Kidney capillary endothelial cell (primary cell): ENCODE measurements at regions not wholly inside any gene's neighbourhood (a gene's known extent, or its start where the extent isn't known, plus 50 kb on each side); places are given as distances from the start of the nearest gene placed in this dataset.
A peak's percentile ranks its signal among the peaks of the same experiment; 100 is the strongest.

ENCODE experiments used
- DNase-seq: peaks from one replicate; pipeline ENCODE4 v3.0.0-alpha.2; 2018; ENCODE audit warnings: low spot score

- no peak for DNase-seq
These were observed 376.7 kb downstream of the DNAH5 start for GRCh38 chr5:13567819-13568218.

- DNase-seq, result no peak
These were observed 377.6 kb downstream of the DNAH5 start for GRCh38 chr5:13566871-13567339.

DNA sequence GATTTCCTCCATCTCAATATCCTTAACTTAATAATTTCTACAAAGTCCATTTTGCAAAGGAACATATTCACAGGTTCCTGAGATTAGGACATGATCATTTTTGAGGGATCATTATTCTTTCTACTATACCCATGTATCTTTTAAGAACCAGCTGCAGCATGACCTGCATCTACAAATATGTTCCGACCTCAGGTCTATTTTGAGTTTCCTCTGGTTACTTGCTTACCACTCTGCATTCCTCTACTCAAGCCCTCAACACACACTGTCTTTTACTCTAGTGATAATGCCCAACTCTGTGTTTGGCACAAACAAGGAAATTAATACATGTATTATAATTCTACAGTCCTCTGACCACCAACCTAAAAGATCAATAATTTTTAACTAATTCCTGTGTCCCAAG lies 386.1 kb downstream of the DNAH5 start:
- DNase-seq, result no peak

DNA sequence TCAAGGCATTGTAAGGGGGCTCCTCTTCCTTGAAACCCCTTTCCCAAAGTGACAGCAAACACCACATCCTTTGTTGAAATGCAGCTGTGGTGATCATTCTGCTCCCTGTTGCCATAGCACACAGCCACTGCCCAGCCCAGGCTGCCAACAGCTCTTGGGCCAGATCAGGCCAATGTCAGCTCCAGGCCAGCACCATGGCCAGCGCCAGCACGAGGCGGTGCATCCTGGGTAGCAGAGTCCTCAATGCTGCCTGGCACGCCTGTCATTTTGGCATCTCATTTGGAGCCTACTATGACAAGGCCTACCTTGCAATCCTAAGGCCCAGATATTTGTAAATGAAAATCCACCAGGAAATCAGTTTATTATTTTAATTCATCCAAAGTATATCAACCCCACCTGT lies 390.6 kb downstream of the DNAH5 start:
- no peak for DNase-seq

GRCh38 chr5:13552361-13552760 lies 392.1 kb downstream of the DNAH5 start:
- DNase-seq, result no peak

DNA sequence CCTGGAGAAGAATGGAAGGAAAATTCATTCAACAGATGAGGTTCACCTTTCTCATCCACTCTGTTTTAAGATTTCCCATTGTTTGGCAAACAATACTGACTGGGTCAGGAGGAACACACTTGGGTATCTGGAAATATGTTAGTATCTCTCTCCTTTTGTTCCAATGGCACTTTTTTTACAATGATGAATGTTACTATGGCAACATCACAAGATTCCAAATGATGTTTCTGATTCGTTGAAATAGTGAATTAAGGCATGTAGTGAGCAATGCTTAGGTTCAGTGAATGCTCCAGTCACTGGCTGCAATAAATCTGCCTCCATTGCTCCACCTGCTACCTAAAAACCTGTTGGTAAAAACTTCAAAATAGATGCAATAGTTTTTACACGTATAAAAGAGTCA lies 392.8 kb downstream of the DNAH5 start:
- DNase-seq, result no peak

GRCh38 chr5:13540168-13540750 lies 404.2 kb downstream of the DNAH5 start:
- DNase-seq, result no peak

DNA sequence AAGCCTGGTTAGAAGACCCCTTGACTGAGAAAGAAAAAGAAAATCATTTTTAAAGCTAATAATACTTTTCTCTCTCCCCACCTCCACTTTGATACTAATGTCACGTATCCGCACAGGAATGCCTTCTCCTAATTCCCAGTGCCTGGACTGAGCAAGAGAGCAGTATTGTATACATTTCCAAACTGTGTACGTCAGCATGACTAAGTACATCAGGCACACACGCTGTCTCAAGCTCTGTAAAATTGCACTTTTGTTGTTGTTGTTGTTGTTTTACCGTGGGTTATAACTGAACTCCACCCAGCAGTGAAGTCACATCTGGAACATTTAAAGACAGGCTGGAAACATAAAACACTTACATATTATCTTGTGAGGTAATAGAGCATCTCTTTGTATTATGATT lies 407.6 kb downstream of the DNAH5 start:
- DNase-seq, result no peak

DNA sequence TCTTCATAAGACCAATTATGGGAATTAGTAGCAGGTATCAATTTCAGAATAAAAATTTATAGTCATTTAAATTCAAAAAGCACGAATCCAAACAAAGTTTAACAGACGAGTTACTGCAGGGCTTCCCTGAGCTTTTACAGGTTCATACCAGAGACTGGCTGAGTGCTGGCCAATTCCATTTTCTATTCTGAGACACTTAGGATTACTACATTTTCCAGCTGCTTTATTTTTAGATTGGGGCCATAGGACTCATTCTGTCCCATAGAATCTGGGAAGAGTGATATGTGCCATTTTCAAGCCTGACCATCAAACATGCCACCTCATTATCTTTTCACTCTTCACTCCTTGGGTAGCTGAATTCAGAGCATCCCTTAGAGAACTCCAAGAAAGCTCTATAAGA lies 410.7 kb downstream of the DNAH5 start:
- no peak for DNase-seq

DNA sequence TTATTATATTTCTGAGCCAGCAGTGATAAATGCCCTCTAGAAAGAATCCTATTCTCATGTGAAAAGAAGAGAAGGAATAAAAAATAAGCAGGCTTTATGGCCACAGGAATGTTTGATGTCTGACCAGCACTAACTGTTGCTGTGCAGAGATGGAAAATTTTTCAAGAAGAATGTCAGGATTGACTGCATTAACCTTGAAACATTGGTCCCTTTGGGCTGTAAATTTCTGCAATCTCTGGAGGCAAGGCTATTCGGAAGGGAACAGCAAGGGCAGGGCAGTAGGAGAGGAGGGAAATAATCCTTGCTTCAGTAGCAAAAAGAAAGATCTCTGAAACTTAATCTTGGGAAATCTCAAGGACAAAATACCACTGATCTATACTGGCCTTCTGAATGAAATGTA lies 415.2 kb downstream of the DNAH5 start:
- DNase-seq, result no peak

GRCh38 chr5:13524936-13525335 lies 419.6 kb downstream of the DNAH5 start:
- no peak for DNase-seq

- no peak for DNase-seq
These were observed 425.4 kb downstream of the DNAH5 start for GRCh38 chr5:13519131-13519530.

- no peak for DNase-seq
These were observed 428.3 kb downstream of the DNAH5 start for GRCh38 chr5:13516195-13516594.

GRCh38 chr5:13511442-13511841 lies 433.0 kb downstream of the DNAH5 start:
- DNase-seq, result no peak

DNA sequence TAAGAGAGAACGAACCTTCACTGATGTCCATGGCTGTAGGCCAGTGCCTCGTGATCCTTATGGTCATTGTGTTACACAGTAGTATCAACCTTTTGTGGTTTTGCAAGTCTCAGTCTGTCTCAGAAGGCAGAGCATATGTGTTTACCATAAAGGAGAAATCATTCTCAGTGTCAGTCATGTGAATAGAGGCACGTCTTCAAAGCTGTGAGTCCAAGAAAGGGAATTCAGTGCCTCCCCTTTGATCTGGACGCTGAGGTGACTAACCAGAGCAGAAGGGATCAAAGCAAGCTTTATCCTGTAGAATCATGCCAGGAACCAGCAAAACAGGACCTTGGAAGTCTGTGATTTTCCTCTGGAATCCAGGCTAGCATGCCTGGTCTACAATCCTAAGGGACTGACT lies 433.9 kb downstream of the DNAH5 start:
- no peak for DNase-seq

DNA sequence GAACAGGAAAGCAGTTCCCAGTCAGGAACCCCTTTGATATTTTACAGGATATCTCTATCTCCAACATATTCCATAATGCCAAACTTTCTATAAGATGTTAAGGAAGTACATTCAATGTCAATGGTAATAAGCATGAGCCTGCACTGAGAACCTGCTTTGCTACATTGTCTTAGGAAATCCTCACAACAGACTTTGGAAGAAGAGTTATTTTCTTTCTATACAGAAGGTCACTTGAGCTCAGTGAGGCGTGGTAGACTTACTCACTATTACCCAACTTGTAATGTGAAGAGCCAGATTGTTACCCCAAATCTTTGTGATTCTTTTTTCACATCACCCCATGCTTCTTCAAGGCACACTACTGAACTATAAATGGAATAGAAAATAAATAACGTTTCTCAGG lies 435.9 kb downstream of the DNAH5 start:
- DNase-seq, result no peak

DNA sequence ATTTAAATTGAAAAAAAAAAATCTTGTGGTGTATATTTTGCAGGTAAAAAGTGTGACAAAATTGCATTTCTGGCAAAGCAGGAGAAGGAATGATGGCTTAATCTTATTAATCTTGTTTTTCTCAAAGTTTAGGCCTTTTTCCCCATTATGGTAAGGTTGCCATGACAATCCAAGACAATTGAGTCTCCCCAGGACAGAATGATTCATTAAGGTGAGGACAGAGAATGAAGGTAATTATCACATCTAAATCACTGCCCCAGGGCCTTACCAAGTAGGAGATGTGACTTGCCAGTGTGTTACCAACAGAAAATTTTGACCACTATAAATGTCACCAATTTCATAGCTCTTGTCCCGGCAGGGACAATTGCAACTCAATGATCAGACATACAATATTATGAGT lies 439.2 kb downstream of the DNAH5 start:
- DNase-seq, result no peak

DNA sequence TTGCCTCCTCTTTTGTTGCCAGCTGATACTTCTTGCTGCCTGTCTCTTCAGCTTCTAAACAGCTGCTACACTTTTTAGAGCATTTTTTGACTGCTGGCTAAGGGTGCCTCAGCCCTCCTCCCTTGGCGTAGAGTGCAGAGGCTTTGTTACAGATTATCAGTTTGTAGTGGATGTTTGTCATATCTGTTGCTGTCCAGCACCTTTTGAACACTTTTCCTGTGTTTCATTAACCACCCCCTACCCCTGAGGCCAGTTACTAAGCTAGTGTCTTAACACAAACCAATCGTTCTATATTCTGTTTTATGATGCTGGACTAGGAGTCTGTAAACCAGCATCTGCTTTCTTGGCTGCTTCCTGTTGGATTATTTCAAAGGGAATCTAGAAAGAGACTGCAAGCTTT lies 441.5 kb downstream of the DNAH5 start:
- DNase-seq, result no peak

GRCh38 chr5:13501176-13501575 lies 443.3 kb downstream of the DNAH5 start:
- DNase-seq, result no peak

DNA sequence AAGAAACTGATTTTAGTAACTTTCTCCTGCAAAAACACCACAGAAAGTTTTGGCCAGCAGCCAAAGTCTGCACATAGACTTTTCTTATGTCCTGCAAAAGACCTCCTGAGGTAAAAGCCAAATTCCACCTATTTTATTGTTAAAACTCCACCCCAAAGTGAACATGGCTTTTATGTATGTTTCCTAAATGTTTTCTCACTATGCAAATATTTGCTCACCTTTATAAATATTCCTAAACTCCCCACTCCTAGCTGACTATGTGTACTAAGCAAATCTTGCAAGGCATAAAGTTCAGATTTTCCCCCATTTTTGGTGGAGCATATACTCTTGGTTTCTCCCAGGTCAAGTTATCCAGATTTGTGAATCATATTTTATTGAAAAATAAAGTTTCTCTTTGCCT lies 446.2 kb downstream of the DNAH5 start:
- DNase-seq, result no peak

- no peak for DNase-seq
These were observed 456.1 kb downstream of the DNAH5 start for GRCh38 chr5:13488254-13488931.

DNA sequence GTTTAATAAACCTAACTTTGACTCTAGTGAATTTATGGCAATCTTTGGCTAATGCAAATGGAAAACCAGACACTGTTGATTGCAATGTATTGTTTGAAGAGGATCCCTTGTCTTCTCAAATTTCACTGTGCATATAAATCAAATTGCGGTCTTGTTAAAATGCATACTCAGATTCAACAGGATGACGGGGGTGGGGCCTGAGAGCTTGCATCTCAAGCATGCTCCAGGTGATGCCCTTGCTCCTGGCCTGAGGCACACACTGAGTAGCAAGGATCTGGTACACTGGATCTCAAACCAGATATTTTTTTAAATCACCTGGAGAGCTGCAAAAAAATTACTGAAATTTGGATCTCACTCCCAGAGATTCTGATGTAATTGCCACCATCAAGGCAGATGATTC lies 463.7 kb downstream of the DNAH5 start:
- no peak for DNase-seq

- peak; percentile 4 for DNase-seq
These were observed 465.5 kb downstream of the DNAH5 start for GRCh38 chr5:13478831-13479465.
